T-helper 2 cell treated with Interferon-gamma antibody and Interleukin-4, amounts not matched to agents 5 μg/mL and 100 μg/mL, for 36 hours (primary cell): ENCODE measurements at regions not wholly inside any gene's neighbourhood (a gene's known extent, or its start where the extent isn't known, plus 50 kb on each side); places are given as distances from the start of the nearest gene placed in this dataset.

Experiments
- DNase-seq: peaks from one replicate; pipeline ENCODE4 v3.0.0; 2021; ENCODE audit warnings: low spot score
- H3K27ac Mint-ChIP-seq: one replicate; pipeline ENCODE4 v1.8.0; 2021; ENCODE audit warnings: mild to moderate bottlenecking, mixed read lengths
- H3K27me3 Mint-ChIP-seq: one replicate; pipeline ENCODE4 v1.8.0; 2021; ENCODE audit warnings: low read depth, mixed read lengths
- H3K36me3 Mint-ChIP-seq: one replicate; pipeline ENCODE4 v1.8.0; 2021; ENCODE audit warnings: low read depth, mixed read lengths
- H3K4me1 Mint-ChIP-seq: one replicate; pipeline ENCODE4 v1.8.0; 2021; ENCODE audit warnings: low read depth, mixed read lengths
- H3K4me3 Mint-ChIP-seq: one replicate; pipeline ENCODE4 v1.8.0; 2022; ENCODE audit warnings: mild to moderate bottlenecking, moderate library complexity, mixed read lengths
- H3K9me3 Mint-ChIP-seq: one replicate; pipeline ENCODE4 v1.8.0; 2021; ENCODE audit warnings: mixed read lengths

GRCh38 chr5:6843821-6844220, 130.6 kb downstream of the TENT4A start:
- H3K27ac Mint-ChIP-seq = no peak overlapping the region
- peaks cover 12% of the 10 kb centered on the region for H3K4me1 Mint-ChIP-seq
- H3K9me3 Mint-ChIP-seq = no peaks in the 10 kb centered on the region
- no peak overlapping the region for H3K4me3 Mint-ChIP-seq
- no peaks in the 10 kb centered on the region for H3K36me3 Mint-ChIP-seq
- no peak for DNase-seq
- peaks cover 5% of the 10 kb centered on the region for H3K27me3 Mint-ChIP-seq

- peaks cover 12% of the 10 kb centered on the region for H3K4me1 Mint-ChIP-seq
- no peak overlapping the region for H3K27ac Mint-ChIP-seq
- no peaks in the 10 kb centered on the region for H3K9me3 Mint-ChIP-seq
- DNase-seq = no peak
- H3K36me3 Mint-ChIP-seq = no peaks in the 10 kb centered on the region
- no peak overlapping the region for H3K4me3 Mint-ChIP-seq
- H3K27me3 Mint-ChIP-seq = no peaks in the 10 kb centered on the region
These were observed 132.6 kb downstream of the TENT4A start for GRCh38 chr5:6845856-6846255.

GRCh38 chr5:6847870-6848269, 134.6 kb downstream of the TENT4A start:
- Mint-ChIP-seq H3K4me1 (peaks cover 12% of the 10 kb centered on the region), H3K27me3 (no peaks in the 10 kb centered on the region), H3K9me3 (peaks cover 7% of the 10 kb centered on the region), H3K36me3 (no peaks in the 10 kb centered on the region), H3K4me3 (peak overlapping the region; percentile 2), H3K27ac (no peak overlapping the region)
- no peak for DNase-seq

- Mint-ChIP-seq H3K27me3 (no peaks in the 10 kb centered on the region), H3K36me3 (no peaks in the 10 kb centered on the region), H3K9me3 (peaks cover 15% of the 10 kb centered on the region), H3K27ac (no peak overlapping the region), H3K4me1 (peaks cover 12% of the 10 kb centered on the region), H3K4me3 (no peak overlapping the region)
- peak; percentile 13 for DNase-seq
These were observed 136.3 kb downstream of the TENT4A start for GRCh38 chr5:6849316-6850105.

- Mint-ChIP-seq H3K27me3 (no peaks in the 10 kb centered on the region), H3K9me3 (peaks cover 15% of the 10 kb centered on the region), H3K4me1 (peaks cover 12% of the 10 kb centered on the region), H3K27ac (no peak overlapping the region), H3K4me3 (no peak overlapping the region), H3K36me3 (no peaks in the 10 kb centered on the region)
- DNase-seq = no peak
These were observed 136.8 kb downstream of the TENT4A start for GRCh38 chr5:6850106-6850432.

- peaks cover 16% of the 10 kb centered on the region for H3K9me3 Mint-ChIP-seq
These were observed 143.4 kb downstream of the TENT4A start for GRCh38 chr5:6856653-6857052.

GRCh38 chr5:6858419-6858818, 145.2 kb downstream of the TENT4A start:
- DNase-seq = no peak
- Mint-ChIP-seq H3K27ac (no peak overlapping the region), H3K4me1 (peaks cover 11% of the 10 kb centered on the region), H3K4me3 (no peak overlapping the region), H3K36me3 (no peaks in the 10 kb centered on the region), H3K27me3 (no peaks in the 10 kb centered on the region), H3K9me3 (peaks cover 17% of the 10 kb centered on the region)

More at GRCh38 chr5:6856653-6857052, 143.4 kb downstream of the TENT4A start:
- H3K4me3 Mint-ChIP-seq = no peak overlapping the region
- DNase-seq = no peak
- H3K27ac Mint-ChIP-seq = no peak overlapping the region
- H3K36me3 Mint-ChIP-seq = no peaks in the 10 kb centered on the region
- no peaks in the 10 kb centered on the region for H3K27me3 Mint-ChIP-seq
- H3K4me1 Mint-ChIP-seq = peaks cover 11% of the 10 kb centered on the region

GRCh38 chr5:6859023-6859422, 145.8 kb downstream of the TENT4A start:
- Mint-ChIP-seq H3K27me3 (no peaks in the 10 kb centered on the region), H3K4me3 (no peak overlapping the region), H3K36me3 (no peaks in the 10 kb centered on the region), H3K4me1 (peaks cover 11% of the 10 kb centered on the region), H3K27ac (no peak overlapping the region), H3K9me3 (peaks cover 16% of the 10 kb centered on the region)
- no peak for DNase-seq

GRCh38 chr5:6859951-6860638, 146.9 kb downstream of the TENT4A start:
- H3K4me3 Mint-ChIP-seq = no peak overlapping the region
- DNase-seq = no peak
- H3K36me3 Mint-ChIP-seq = no peaks in the 10 kb centered on the region
- H3K27ac Mint-ChIP-seq = peak overlapping the region; percentile 72
- H3K27me3 Mint-ChIP-seq = no peaks in the 10 kb centered on the region
- H3K4me1 Mint-ChIP-seq = peaks cover 11% of the 10 kb centered on the region
- H3K9me3 Mint-ChIP-seq = peaks cover 15% of the 10 kb centered on the region

- no peaks in the 10 kb centered on the region for H3K27me3 Mint-ChIP-seq
- H3K4me3 Mint-ChIP-seq = no peak overlapping the region
- H3K27ac Mint-ChIP-seq = no peak overlapping the region
- DNase-seq = no peak
- H3K36me3 Mint-ChIP-seq = no peaks in the 10 kb centered on the region
- peaks cover 11% of the 10 kb centered on the region for H3K4me1 Mint-ChIP-seq
- H3K9me3 Mint-ChIP-seq = peaks cover 15% of the 10 kb centered on the region
These were observed 147.8 kb downstream of the TENT4A start for GRCh38 chr5:6861036-6861435.

- Mint-ChIP-seq H3K4me3 (no peak overlapping the region), H3K9me3 (peaks cover 15% of the 10 kb centered on the region), H3K4me1 (peaks cover 11% of the 10 kb centered on the region), H3K27me3 (no peaks in the 10 kb centered on the region), H3K36me3 (no peaks in the 10 kb centered on the region), H3K27ac (no peak overlapping the region)
- no peak for DNase-seq
These were observed 148.4 kb downstream of the TENT4A start for GRCh38 chr5:6861667-6862066.

- DNase-seq = no peak
- H3K27ac Mint-ChIP-seq = no peak overlapping the region
- H3K27me3 Mint-ChIP-seq = no peaks in the 10 kb centered on the region
- no peaks in the 10 kb centered on the region for H3K36me3 Mint-ChIP-seq
- peaks cover 15% of the 10 kb centered on the region for H3K9me3 Mint-ChIP-seq
- no peak overlapping the region for H3K4me3 Mint-ChIP-seq
- peaks cover 11% of the 10 kb centered on the region for H3K4me1 Mint-ChIP-seq
These were observed 149.1 kb downstream of the TENT4A start for GRCh38 chr5:6862306-6862705.

GRCh38 chr5:6867712-6868111, 154.5 kb downstream of the TENT4A start:
- Mint-ChIP-seq H3K27ac (no peak overlapping the region), H3K4me3 (no peak overlapping the region), H3K27me3 (no peaks in the 10 kb centered on the region), H3K4me1 (no peaks in the 10 kb centered on the region), H3K36me3 (no peaks in the 10 kb centered on the region), H3K9me3 (peaks cover 9% of the 10 kb centered on the region)
- DNase-seq = no peak

GRCh38 chr5:6868171-6868570, 154.9 kb downstream of the TENT4A start:
- no peak overlapping the region for H3K4me3 Mint-ChIP-seq
- DNase-seq = no peak
- H3K27me3 Mint-ChIP-seq = no peaks in the 10 kb centered on the region
- no peak overlapping the region for H3K27ac Mint-ChIP-seq
- peaks cover 6% of the 10 kb centered on the region for H3K9me3 Mint-ChIP-seq
- no peaks in the 10 kb centered on the region for H3K4me1 Mint-ChIP-seq
- no peaks in the 10 kb centered on the region for H3K36me3 Mint-ChIP-seq
